ENCODE measurements at regions not wholly inside any gene's neighbourhood (a gene's known extent, or its start where the extent isn't known, plus 50 kb on each side); places are given as distances from the start of the nearest gene placed in this dataset.
"Not testable (repeated sequence)": the region's sequence is repeated elsewhere in the genome, so short reads cannot be mapped to it uniquely, and the experiment has no call there.

GRCh38 chr12:59484575-59484974 lies 111.3 kb upstream of the SLC16A7 start:
- no peak for TF ChIP-seq CTCF (IDR thresholded peaks at IDR 0.05)
- no peak overlapping the region for H3K27ac ChIP-seq
- no peak overlapping the region for H3K4me3 ChIP-seq
- DNase-seq (ENCODE audit: low spot score) = no peak

- not testable (repeated sequence) for DNase-seq (ENCODE audit: low spot score); H3K4me3 ChIP-seq; H3K27ac ChIP-seq
Measured at GRCh38 chr12:59474236-59474635, 121.6 kb upstream of the SLC16A7 start.

DNA sequence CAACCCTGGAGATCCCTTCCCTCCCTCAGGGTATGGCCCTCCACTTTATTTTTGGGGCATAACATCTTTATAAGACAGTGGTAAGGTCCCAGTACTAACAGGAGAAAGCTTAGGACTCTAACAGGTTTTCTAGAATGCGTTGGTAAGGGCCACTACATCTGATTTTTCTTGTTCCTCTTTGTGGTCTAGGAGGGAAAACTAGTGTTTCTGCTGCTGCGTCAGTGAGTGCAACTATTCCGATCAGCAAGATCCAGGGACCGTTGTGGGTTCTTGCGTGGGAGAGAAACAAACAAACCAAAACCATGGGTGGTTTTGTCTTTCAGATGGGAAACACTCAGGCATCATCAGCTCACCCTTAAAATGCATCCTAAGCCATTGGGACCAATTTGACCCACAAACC lies 123.6 kb upstream of the SLC16A7 start:
- no peak overlapping the region for H3K4me3 ChIP-seq
- no peak overlapping the region for H3K27ac ChIP-seq
- TF ChIP-seq CTCF (IDR thresholded peaks at IDR 0.05) = no peak
- DNase-seq (ENCODE audit: low spot score) = no peak

- H3K4me3 ChIP-seq = no peak overlapping the region
- TF ChIP-seq CTCF (IDR thresholded peaks at IDR 0.05) = no peak
- DNase-seq (ENCODE audit: low spot score) = no peak
- no peak overlapping the region for H3K27ac ChIP-seq
Measured at GRCh38 chr12:59459966-59460660, 135.7 kb upstream of the SLC16A7 start.

DNA sequence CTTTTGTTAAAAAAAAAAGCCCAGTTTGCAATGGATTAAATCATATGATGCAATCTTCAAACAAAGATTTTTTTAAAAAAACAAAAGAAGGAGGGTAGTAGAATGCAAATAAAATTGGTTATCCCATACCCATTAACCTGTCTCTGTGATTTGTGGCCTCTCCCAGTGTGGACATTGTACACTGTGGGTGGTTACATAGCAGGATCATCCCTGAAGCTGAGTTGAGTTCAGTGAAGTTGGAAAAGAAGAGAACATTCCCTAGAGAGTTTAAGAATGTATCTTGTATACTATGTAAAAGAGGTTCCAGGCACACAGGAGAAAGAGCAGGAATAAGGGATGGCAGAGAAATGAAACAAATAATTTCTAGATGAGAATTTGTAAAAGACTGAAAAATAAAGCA lies 142.4 kb upstream of the SLC16A7 start:
- no peak for TF ChIP-seq CTCF (IDR thresholded peaks at IDR 0.05)
- Histone ChIP-seq H3K4me3 (no peak overlapping the region), H3K27ac (no peak overlapping the region)
- no peak for DNase-seq (ENCODE audit: low spot score)

DNA sequence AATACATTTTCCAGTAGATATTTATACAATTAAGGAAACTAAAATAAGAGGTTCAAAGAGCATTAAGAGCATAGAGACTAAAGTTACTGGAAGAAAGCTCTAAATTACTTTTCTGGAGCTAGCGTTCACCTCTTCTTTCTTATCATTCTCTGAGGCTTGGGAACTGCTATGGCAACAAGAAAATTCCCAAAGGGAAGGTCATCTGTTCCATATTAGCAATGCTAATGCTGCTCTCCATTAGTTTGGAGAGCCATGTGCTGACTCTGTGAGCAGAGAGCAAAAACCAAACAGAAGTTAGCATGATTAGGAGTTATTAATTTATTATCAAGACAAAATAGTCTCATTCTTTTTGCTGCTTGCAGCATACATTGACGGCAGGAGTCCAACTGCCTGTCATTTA lies 143.1 kb upstream of the SLC16A7 start:
- no peak for TF ChIP-seq CTCF (IDR thresholded peaks at IDR 0.05)
- Histone ChIP-seq H3K27ac (no peak overlapping the region), H3K4me3 (no peak overlapping the region)
- DNase-seq (ENCODE audit: low spot score) = no peak

DNA sequence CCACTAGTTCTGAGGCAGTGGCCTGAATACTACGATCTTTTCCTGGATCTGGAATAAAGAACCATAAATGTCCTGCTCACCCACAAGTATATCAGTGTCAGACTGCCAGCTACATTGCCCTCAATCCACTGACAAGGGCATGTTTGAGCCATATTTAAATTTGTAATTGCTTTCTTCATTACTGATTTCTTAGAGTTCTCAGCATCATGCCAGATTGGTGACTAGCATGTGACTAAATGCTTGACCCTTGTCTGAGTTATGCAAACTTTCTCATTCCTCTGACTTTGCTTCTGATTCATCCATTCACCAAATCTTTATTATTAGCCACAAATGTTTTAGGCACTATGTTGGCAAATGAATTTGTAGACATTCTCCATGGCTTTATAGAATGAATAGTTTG lies 143.6 kb upstream of the SLC16A7 start:
- TF ChIP-seq CTCF (IDR thresholded peaks at IDR 0.05) = no peak
- DNase-seq (ENCODE audit: low spot score) = no peak
- no peak overlapping the region for H3K4me3 ChIP-seq
- no peak overlapping the region for H3K27ac ChIP-seq

Data from coronary artery (tissue), 2 donors.